ENCODE measurements at regions not wholly inside any gene's neighbourhood (a gene's known extent, or its start where the extent isn't known, plus 50 kb on each side); places are given as distances from the start of the nearest gene placed in this dataset.

DNA sequence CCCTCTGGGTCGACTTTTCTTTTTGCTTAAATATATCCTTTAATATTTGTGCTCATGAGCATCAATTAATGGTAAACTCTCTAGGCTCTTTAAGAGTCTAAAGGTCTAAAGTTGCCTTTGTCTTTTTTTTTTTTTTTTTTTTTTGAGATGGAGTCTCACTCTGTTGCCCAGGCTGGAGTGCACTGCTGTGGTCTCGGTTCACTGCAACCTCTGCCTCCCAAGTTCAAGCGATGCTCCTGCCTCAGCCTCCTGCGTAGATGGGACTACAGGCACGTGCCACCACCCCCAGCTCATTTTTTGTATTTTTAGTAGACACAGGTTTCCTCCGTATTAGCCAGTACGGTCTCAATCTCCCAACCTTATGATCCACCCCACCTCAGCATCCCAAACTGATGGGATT is 122.0 kb upstream of the TMEM170B start:
- Mint-ChIP-seq H3K4me1 (peaks cover 3% of the 10 kb centered on the region), H3K4me3 (no peak overlapping the region), H3K9me3 (peaks cover 3% of the 10 kb centered on the region), H3K27ac (ENCODE audit: unreplicated experiment) (no peak overlapping the region), H3K27me3 (ENCODE audit: low read depth) (no peaks in the 10 kb centered on the region), H3K36me3 (ENCODE audit: low read depth) (no peaks in the 10 kb centered on the region)
- DNase-seq (ENCODE audit: low read depth, low spot score), result no peak
- TF ChIP-seq, protein P1, sequence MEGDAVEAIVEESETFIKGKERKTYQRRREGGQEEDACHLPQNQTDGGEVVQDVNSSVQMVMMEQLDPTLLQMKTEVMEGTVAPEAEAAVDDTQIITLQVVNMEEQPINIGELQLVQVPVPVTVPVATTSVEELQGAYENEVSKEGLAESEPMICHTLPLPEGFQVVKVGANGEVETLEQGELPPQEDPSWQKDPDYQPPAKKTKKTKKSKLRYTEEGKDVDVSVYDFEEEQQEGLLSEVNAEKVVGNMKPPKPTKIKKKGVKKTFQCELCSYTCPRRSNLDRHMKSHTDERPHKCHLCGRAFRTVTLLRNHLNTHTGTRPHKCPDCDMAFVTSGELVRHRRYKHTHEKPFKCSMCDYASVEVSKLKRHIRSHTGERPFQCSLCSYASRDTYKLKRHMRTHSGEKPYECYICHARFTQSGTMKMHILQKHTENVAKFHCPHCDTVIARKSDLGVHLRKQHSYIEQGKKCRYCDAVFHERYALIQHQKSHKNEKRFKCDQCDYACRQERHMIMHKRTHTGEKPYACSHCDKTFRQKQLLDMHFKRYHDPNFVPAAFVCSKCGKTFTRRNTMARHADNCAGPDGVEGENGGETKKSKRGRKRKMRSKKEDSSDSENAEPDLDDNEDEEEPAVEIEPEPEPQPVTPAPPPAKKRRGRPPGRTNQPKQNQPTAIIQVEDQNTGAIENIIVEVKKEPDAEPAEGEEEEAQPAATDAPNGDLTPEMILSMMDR (conservative IDR thresholded peaks at IDR 0.05), result no peak

DNA sequence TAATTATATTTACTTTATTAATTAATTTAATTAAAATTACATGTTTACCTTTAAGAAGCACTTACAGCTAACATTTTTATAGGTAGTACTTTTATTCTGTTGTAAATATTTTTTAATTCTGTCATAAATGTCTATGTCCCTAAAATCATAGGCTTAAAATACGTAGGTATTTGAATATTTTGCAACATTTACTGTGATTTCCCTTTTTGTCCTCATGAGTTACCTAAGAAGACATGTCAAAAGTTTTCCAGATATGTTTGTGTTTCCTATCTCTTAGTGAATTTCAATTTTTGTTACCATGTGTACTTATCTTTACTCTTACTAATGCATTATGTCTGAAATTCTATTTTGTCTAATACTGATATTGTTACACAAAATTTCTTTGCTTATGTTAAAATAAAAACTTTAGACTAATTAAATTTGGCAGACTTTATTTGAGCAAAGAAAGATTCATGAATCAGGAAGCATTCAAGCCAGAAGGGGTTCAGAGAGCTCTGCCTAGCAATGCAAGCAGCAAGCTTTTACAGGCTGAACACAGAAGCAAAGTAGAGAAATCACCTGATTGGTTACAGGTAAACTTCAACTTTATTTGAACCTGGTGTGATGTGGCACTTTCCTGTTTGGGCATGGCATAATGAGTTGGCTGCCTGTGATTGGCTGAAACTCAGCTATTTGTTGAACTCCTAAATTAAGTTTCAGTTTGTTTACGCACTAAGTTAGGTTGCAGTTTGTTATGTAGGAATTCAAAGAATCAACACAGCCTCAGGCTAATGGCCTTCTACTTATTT is 123.2 kb upstream of the TMEM170B start:
- no peak overlapping the region for H3K4me3 Mint-ChIP-seq
- TF ChIP-seq, protein P1 (conservative IDR thresholded peaks at IDR 0.05), result no peak
- H3K36me3 Mint-ChIP-seq (ENCODE audit: low read depth), result no peaks in the 10 kb centered on the region
- no peak overlapping the region for H3K27ac Mint-ChIP-seq (ENCODE audit: unreplicated experiment)
- no peaks in the 10 kb centered on the region for H3K27me3 Mint-ChIP-seq (ENCODE audit: low read depth)
- H3K4me1 Mint-ChIP-seq, result peaks cover 3% of the 10 kb centered on the region
- no peak for DNase-seq (ENCODE audit: low read depth, low spot score)
- H3K9me3 Mint-ChIP-seq, result peaks cover 3% of the 10 kb centered on the region

DNA sequence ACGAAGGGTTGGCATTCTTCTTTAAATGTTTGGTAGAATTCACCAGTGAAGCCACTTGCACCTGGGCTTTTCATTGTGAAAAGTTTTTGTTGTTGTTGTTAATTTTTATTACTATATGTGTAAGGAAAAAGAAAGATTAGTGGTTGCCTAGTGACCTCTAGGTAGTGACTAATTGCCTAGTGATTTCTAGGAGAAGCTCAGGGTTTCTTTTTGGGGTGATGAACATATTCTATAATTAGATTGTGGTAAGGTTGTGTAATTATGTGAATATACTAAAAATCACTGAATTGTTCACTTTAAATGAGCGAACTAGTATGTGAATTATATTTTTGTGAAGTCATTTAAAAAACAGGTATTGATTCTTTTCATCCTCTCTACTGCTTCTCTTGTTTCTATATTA is 123.8 kb upstream of the TMEM170B start:
- Mint-ChIP-seq H3K9me3 (peaks cover 3% of the 10 kb centered on the region), H3K36me3 (ENCODE audit: low read depth) (no peaks in the 10 kb centered on the region), H3K27me3 (ENCODE audit: low read depth) (no peaks in the 10 kb centered on the region), H3K4me3 (no peak overlapping the region), H3K27ac (ENCODE audit: unreplicated experiment) (no peak overlapping the region), H3K4me1 (peaks cover 3% of the 10 kb centered on the region)
- DNase-seq (ENCODE audit: low read depth, low spot score), result no peak
- TF ChIP-seq, protein P1 (conservative IDR thresholded peaks at IDR 0.05), result no peak

DNA sequence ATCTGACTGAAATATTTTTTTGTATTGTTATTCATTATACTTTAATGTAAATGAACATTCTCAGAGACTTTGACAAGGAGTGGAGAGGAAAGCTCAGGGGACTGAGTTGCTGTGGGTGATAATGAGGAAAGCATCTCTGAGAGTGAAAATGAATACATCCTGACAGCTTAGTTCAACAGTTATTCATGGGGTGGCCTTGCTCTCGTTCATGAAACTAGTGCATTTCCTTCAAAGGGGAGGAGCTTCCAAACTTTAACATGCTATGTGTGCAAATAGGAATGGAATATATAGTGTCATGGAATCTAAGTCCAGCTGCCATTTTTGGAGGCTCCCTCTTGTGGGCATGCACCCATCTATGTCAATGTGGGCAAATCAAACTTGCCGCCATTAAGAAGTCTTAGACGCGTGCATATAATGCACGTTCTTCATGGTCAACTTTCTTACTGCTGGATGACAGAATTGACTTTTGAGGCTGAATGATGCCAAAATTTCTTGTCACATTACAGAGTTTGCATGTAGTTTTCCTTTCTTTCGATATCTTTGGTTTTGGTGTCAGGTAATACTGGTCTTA is 124.3 kb upstream of the TMEM170B start:
- TF ChIP-seq, protein P1 (conservative IDR thresholded peaks at IDR 0.05), result no peak
- H3K27ac Mint-ChIP-seq (ENCODE audit: unreplicated experiment), result no peak overlapping the region
- H3K27me3 Mint-ChIP-seq (ENCODE audit: low read depth), result no peaks in the 10 kb centered on the region
- H3K4me3 Mint-ChIP-seq, result no peak overlapping the region
- DNase-seq (ENCODE audit: low read depth, low spot score), result no peak
- peaks cover 3% of the 10 kb centered on the region for H3K9me3 Mint-ChIP-seq
- H3K36me3 Mint-ChIP-seq (ENCODE audit: low read depth), result no peaks in the 10 kb centered on the region
- H3K4me1 Mint-ChIP-seq, result peaks cover 3% of the 10 kb centered on the region

DNA sequence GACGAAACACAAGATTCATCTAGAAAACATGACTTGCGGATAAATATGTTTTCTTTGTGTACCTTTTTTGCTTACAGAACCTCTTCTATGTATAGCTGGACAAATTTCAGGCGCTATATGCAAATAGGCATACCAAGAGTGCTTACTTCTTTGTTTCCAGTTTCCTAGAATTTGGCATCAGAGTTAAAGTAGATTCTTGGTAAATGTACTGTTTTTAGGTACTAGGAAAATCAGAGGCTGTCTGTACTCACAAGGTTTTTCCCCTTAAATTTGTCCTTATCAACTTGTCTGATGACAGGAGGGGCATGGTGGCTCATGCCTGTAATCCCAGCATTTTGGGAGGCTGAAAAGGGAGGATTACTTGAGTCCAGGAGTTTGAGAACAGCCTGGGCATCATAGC is 124.9 kb upstream of the TMEM170B start:
- TF ChIP-seq, protein P1 (conservative IDR thresholded peaks at IDR 0.05), result no peak
- Mint-ChIP-seq H3K4me3 (no peak overlapping the region), H3K27ac (ENCODE audit: unreplicated experiment) (no peak overlapping the region), H3K9me3 (peaks cover 2% of the 10 kb centered on the region), H3K27me3 (ENCODE audit: low read depth) (no peaks in the 10 kb centered on the region), H3K36me3 (ENCODE audit: low read depth) (no peaks in the 10 kb centered on the region), H3K4me1 (peaks cover 3% of the 10 kb centered on the region)
- DNase-seq (ENCODE audit: low read depth, low spot score), result no peak
